SU-DHL-6 (cell line): ENCODE measurements at regions not wholly inside any gene's neighbourhood (a gene's known extent, or its start where the extent isn't known, plus 50 kb on each side); places are given as distances from the start of the nearest gene placed in this dataset.

Experiments
- H2AFZ ChIP-seq: fragments of 200-600 bp; sonication (generic); 2 replicates; pipeline ENCODE4 v1.6.1; 2014; ENCODE audit warnings: low read depth, mild to moderate bottlenecking, moderate library complexity, mixed read lengths, antibody characterized with exemption, low read length; ENCODE audit not compliant: severe bottlenecking
- H3F3A ChIP-seq: fragments of 200-600 bp; shearing (Covaris generic); 2 replicates; pipeline ENCODE4 v1.6.0; 2016; ENCODE audit warnings: antibody characterized with exemption, mild to moderate bottlenecking; ENCODE audit not compliant: insufficient read depth
- H3K27ac ChIP-seq: fragments of 200-600 bp; sonication (generic); 2 replicates; pipeline ENCODE4 v1.5.1; 2016; ENCODE audit warnings: low read depth, mild to moderate bottlenecking, low read length, moderate library complexity, mixed read lengths
- H3K27me3 ChIP-seq: fragments of 200-600 bp; sonication (generic), shearing (Covaris generic); 2 replicates; pipeline ENCODE4 v1.6.0; 2014; ENCODE audit warnings: mild to moderate bottlenecking, low read length
- H3K36me3 ChIP-seq: fragments of 200-600 bp; sonication (generic); 2 replicates; pipeline ENCODE4 v1.6.1; 2014; ENCODE audit warnings: mild to moderate bottlenecking, low read length, mixed read lengths
- H3K4me2 ChIP-seq: fragments of 300-600, 200-600 bp; shearing (Covaris generic), sonication (generic); 2 replicates; pipeline ENCODE4 v1.6.0; 2014; ENCODE audit warnings: low read length, low read depth, mild to moderate bottlenecking; ENCODE audit not compliant: poor library complexity, severe bottlenecking
- H3K4me3 ChIP-seq: fragments of 200-600 bp; sonication (generic); 2 replicates; pipeline ENCODE4 v1.5.1; 2014; ENCODE audit warnings: antibody characterized with exemption, low read length, mild to moderate bottlenecking, mixed read lengths; ENCODE audit not compliant: insufficient read depth, poor library complexity, severe bottlenecking
- H3K79me2 ChIP-seq: fragments of 200-600 bp; sonication (generic); 2 replicates; pipeline ENCODE4 v1.6.1; 2014; ENCODE audit warnings: mild to moderate bottlenecking, low read length, moderate library complexity; ENCODE audit not compliant: insufficient read depth
- H3K9ac ChIP-seq: fragments of 200-600 bp; sonication (generic); 2 replicates; pipeline ENCODE4 v1.7.0; 2014; ENCODE audit warnings: mild to moderate bottlenecking, low read length
- H3K9me2 ChIP-seq: fragments of 200-600 bp; sonication (generic); replicated peaks from 2 replicates; pipeline ENCODE4 v1.6.1; 2014; ENCODE audit warnings: low read length; ENCODE audit not compliant: insufficient read depth
- H3K9me3 ChIP-seq: fragments of 200-600 bp; sonication (generic); 2 replicates; pipeline ENCODE4 v1.6.1; 2014; ENCODE audit warnings: low read length, mixed read lengths; ENCODE audit not compliant: insufficient read depth
- H4K20me1 ChIP-seq: fragments of 200-600 bp; sonication (generic); 2 replicates; pipeline ENCODE4 v1.6.1; 2014; ENCODE audit warnings: low read depth, mild to moderate bottlenecking, antibody characterized with exemption, low read length, moderate library complexity, mixed read lengths
- EZH2phosphoT487 ChIP-seq: fragments of 200-600 bp; sonication (generic), shearing (Covaris generic); conservative IDR thresholded peaks from 2 replicates; pipeline ENCODE4 v1.6.1; 2018; ENCODE audit warnings: mild to moderate bottlenecking, antibody characterized with exemption, low read length, moderate library complexity, mixed read lengths
- TF ChIP-seq, protein P1 (sequence below): fragments of 200-600 bp; sonication (generic); IDR thresholded peaks from one replicate; pipeline ENCODE4 v1.5.1; 2017; ENCODE audit warnings: antibody characterized with exemption, mild to moderate bottlenecking, low read length, moderate library complexity; ENCODE audit not compliant: insufficient read depth, poor library complexity, severe bottlenecking

DNA sequence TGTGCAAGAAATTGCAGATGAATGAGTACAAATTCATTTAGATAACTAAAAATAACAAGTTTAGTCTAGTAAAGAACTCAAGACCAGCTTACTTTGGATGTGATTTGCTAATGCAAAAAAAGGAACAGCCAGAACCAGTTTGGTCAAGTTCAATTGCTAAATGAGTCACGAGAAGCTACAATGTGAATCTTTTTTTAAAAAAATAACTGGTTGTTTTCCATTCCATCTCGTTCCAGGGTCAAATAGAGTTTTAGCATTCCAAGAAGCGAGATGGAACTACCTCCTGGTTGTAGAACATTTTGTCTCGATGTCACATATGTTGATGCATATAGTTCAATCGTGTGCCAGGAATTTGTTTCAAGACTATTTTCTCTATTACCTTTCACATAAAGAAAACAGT lies 65.0 kb upstream of the IKZF2 start:
- Histone ChIP-seq H3K79me2 (no peaks in the 10 kb centered on the region), H4K20me1 (no peaks in the 10 kb centered on the region), H3K36me3 (no peaks in the 10 kb centered on the region), H3F3A (no peaks in the 10 kb centered on the region), H2AFZ (no peak overlapping the region), H3K27me3 (no peaks in the 10 kb centered on the region), H3K9ac (no peak overlapping the region), H3K27ac (no peak overlapping the region), H3K9me2 (no peaks in the 10 kb centered on the region), H3K9me3 (0 out of 2 replicates have a peak, but pooled peaks cover 4% of the 10 kb centered on the region), H3K4me2 (no peak overlapping the region), H3K4me3 (no peak overlapping the region)
- TF ChIP-seq EZH2phosphoT487: no peak
- TF ChIP-seq, protein P1, sequence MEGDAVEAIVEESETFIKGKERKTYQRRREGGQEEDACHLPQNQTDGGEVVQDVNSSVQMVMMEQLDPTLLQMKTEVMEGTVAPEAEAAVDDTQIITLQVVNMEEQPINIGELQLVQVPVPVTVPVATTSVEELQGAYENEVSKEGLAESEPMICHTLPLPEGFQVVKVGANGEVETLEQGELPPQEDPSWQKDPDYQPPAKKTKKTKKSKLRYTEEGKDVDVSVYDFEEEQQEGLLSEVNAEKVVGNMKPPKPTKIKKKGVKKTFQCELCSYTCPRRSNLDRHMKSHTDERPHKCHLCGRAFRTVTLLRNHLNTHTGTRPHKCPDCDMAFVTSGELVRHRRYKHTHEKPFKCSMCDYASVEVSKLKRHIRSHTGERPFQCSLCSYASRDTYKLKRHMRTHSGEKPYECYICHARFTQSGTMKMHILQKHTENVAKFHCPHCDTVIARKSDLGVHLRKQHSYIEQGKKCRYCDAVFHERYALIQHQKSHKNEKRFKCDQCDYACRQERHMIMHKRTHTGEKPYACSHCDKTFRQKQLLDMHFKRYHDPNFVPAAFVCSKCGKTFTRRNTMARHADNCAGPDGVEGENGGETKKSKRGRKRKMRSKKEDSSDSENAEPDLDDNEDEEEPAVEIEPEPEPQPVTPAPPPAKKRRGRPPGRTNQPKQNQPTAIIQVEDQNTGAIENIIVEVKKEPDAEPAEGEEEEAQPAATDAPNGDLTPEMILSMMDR: no peak

DNA sequence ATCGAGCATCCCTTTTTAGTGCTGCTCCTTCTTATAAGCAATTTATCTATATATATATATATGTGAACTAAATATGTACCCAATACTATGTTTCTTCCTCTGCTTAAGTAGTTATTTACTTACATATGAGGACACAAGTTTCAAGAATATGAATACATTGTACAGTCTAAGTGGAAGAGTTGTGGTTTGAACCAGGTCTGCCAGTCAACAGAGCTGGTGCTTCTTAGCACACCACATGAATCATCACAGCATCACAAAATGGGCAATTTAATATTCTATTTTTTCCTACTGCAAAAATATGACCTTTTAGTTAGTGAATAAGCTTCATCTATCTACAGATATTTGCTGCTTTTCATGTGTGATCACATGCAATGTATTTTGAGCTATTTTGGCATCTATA lies 64.4 kb upstream of the SPAG16 start:
- H3K4me3 ChIP-seq: no peak overlapping the region
- no peak overlapping the region for H3K4me2 ChIP-seq
- H3K9me3 ChIP-seq: no peaks in the 10 kb centered on the region
- H3K79me2 ChIP-seq: no peaks in the 10 kb centered on the region
- H3K9ac ChIP-seq: no peak overlapping the region
- no peak overlapping the region for H3K27ac ChIP-seq
- H3K36me3 ChIP-seq: no peaks in the 10 kb centered on the region
- no peaks in the 10 kb centered on the region for H3K27me3 ChIP-seq
- H3K9me2 ChIP-seq: no peaks in the 10 kb centered on the region
- no peaks in the 10 kb centered on the region for H3F3A ChIP-seq
- H2AFZ ChIP-seq: no peak overlapping the region
- no peaks in the 10 kb centered on the region for H4K20me1 ChIP-seq
- no peak for TF ChIP-seq EZH2phosphoT487
- TF ChIP-seq, protein P1: no peak

DNA sequence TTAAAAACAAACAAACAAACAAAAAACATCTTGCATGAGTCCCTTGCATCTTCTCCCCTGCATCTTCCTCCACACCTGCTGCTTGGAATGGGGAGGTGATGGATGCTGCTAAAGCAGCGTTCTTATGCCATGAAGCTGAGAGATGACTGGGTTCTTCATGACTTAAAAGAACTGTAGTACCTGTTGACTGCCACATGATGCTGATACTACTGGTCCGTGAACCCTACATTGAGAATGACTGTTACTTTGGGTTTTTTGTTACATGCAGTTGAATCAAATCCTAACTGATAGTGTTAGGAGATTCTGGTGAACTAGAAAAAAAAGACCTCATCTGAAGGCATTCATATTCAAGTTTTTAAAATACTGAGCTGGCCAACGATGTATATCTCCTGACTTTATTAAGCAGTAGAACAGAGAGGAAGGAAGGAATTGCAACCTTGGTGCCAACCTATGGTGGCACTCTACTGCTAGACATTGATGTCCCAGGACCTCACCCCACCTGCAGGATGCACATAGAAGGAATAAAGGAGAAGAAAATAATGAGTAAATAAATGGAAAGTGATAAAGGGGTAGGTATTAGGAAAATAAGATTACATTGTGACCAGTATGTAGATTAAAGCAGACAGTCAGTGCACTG lies 63.2 kb upstream of the SPAG16 start:
- Histone ChIP-seq H3K4me3 (no peak overlapping the region), H3K4me2 (peak overlapping the region; percentile 19), H3K9ac (no peak overlapping the region), H4K20me1 (no peaks in the 10 kb centered on the region), H3K27me3 (no peaks in the 10 kb centered on the region), H3K36me3 (no peaks in the 10 kb centered on the region), H3K9me2 (no peaks in the 10 kb centered on the region), H3F3A (no peaks in the 10 kb centered on the region), H3K79me2 (no peaks in the 10 kb centered on the region), H3K27ac (no peak overlapping the region), H2AFZ (peak overlapping the region; percentile 73), H3K9me3 (no peaks in the 10 kb centered on the region)
- TF ChIP-seq, protein P1: peak; percentile 19
- TF ChIP-seq EZH2phosphoT487: no peak
